ENCODE measurements at regions not wholly inside any gene's neighbourhood (a gene's known extent, or its start where the extent isn't known, plus 50 kb on each side); places are given as distances from the start of the nearest gene placed in this dataset.

DNA sequence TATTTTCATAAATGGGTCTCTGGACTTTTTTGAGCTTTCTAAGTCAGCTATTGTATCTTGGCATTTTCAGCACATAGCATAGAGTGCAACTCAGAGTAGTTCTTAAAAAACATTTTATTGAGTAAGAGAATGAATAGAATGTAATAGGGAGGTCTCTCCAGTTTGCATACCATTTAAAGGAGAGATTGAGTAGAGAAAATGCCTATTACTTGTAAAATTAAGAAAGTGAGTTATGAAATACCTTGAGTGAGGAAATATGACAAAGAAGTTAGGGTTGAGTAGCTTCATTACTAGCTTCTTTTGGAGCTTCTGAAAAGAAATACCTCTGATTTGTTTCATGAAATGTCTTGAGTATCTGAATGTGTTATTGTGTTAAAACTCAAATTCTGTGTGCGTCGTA, 140.0 kb downstream of the AASDHPPT start:
- Histone ChIP-seq H3K4me1 (ENCODE audit: control insufficient read depth in 4 of 4, insufficient read depth in 4 of 4, low read length in 3 of 4) (no peaks in the 10 kb centered on the region), H3K27ac (ENCODE audit: low read depth in 1 of 2, low read length in 2 of 2) (no peak overlapping the region), H3K27me3 (ENCODE audit: control insufficient read depth in 4 of 4, insufficient read depth in 4 of 4, low read length in 3 of 4) (peaks cover 0 to 4% (median 0%) of the 10 kb centered on the region in 4 donors), H3K9ac (ENCODE audit: low read depth in 1 of 2, low read length in 2 of 2) (no peak overlapping the region), H3K36me3 (ENCODE audit: control insufficient read depth in 4 of 4, insufficient read depth in 3 of 4, low read depth in 1 of 4, low read length in 3 of 4) (no peaks in the 10 kb centered on the region), H3K4me3 (ENCODE audit: low read depth in 1 of 3, low read length in 3 of 3) (no peak overlapping the region), H3K9me3 (ENCODE audit: control insufficient read depth in 4 of 4, low read length in 3 of 4) (peaks cover 2 to 11% (median 3%) of the 10 kb centered on the region in 4 donors)
- TF ChIP-seq RXRA (IDR thresholded peaks at IDR 0.05) (no peak), JUND (IDR thresholded peaks at IDR 0.05) (no peak), NR2F2 (IDR thresholded peaks at IDR 0.05) (no peak), EGR1 (IDR thresholded peaks at IDR 0.05; ENCODE audit: low read depth in 2 of 2) (no peak), FOXA2 (IDR thresholded peaks at IDR 0.05) (no peak)
- 95% methylated on average over 2 of the region's 2 CpGs for WGBS
- no peak for DNase-seq (ENCODE audit: low spot score)

- peaks cover 0 to 3% (median 0%) of the 10 kb centered on the region in 4 donors for H3K27me3 ChIP-seq (ENCODE audit: control insufficient read depth in 4 of 4, insufficient read depth in 4 of 4, low read length in 3 of 4)
- H3K9ac ChIP-seq (ENCODE audit: low read depth in 1 of 2, low read length in 2 of 2), result no peak overlapping the region
- no peak for TF ChIP-seq SP1 (IDR thresholded peaks at IDR 0.05)
- TF ChIP-seq JUND (IDR thresholded peaks at IDR 0.05), result no peak
- no peak for TF ChIP-seq HNF4G (IDR thresholded peaks at IDR 0.05)
- TF ChIP-seq CTCF (IDR thresholded peaks at IDR 0.05; ENCODE audit: low read depth, low read length, missing input control), result no peak
- no peak for TF ChIP-seq EGR1 (IDR thresholded peaks at IDR 0.05; ENCODE audit: low read depth in 2 of 2)
- TF ChIP-seq REST (IDR thresholded peaks at IDR 0.05), result no peak
- TF ChIP-seq GABPA (IDR thresholded peaks at IDR 0.05 in 1 of 2, conservative IDR thresholded peaks at IDR 0.05 in 1 of 2), result no peak
- no peak for TF ChIP-seq HNF4A (conservative IDR thresholded peaks at IDR 0.05)
- TF ChIP-seq RAD21 (IDR thresholded peaks at IDR 0.05), result no peak
- no peak for TF ChIP-seq NR2F2 (IDR thresholded peaks at IDR 0.05)
- TF ChIP-seq RXRA (IDR thresholded peaks at IDR 0.05), result no peak
- no peak for TF ChIP-seq FOXA1 (IDR thresholded peaks at IDR 0.05)
- TF ChIP-seq FOXA2 (IDR thresholded peaks at IDR 0.05), result no peak
- TF ChIP-seq, protein P1, sequence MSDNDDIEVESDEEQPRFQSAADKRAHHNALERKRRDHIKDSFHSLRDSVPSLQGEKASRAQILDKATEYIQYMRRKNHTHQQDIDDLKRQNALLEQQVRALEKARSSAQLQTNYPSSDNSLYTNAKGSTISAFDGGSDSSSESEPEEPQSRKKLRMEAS (IDR thresholded peaks at IDR 0.05), result no peak
- no peak for TF ChIP-seq ATF3 (IDR thresholded peaks at IDR 0.05)
- TF ChIP-seq TAF1 (conservative IDR thresholded peaks at IDR 0.05), result no peak
- no peak overlapping the region for H3K27ac ChIP-seq (ENCODE audit: low read depth in 1 of 2, low read length in 2 of 2)
- H3K36me3 ChIP-seq (ENCODE audit: control insufficient read depth in 4 of 4, insufficient read depth in 3 of 4, low read depth in 1 of 4, low read length in 3 of 4), result no peaks in the 10 kb centered on the region
- H3K9me3 ChIP-seq (ENCODE audit: control insufficient read depth in 4 of 4, low read length in 3 of 4), result peaks cover 6 to 17% (median 8%) of the 10 kb centered on the region in 4 donors
- no peaks in the 10 kb centered on the region for H3K4me1 ChIP-seq (ENCODE audit: control insufficient read depth in 4 of 4, insufficient read depth in 4 of 4, low read length in 3 of 4)
- H3K4me3 ChIP-seq (ENCODE audit: low read depth in 1 of 3, low read length in 3 of 3), result no peak overlapping the region
- WGBS, result 87% methylated on average over 3 of the region's 3 CpGs
- no peak for DNase-seq (ENCODE audit: low spot score)
Measured at GRCh38 chr11:106218106-106218505, 140.6 kb downstream of the AASDHPPT start.
